BLaER1 (cell line): ENCODE measurements at regions not wholly inside any gene's neighbourhood (a gene's known extent, or its start where the extent isn't known, plus 50 kb on each side); places are given as distances from the start of the nearest gene placed in this dataset.

ENCODE experiments used
- H3K27ac ChIP-seq: shearing (Covaris generic); formaldehyde crosslinking; 2 replicates; pipeline ENCODE4 v1.8.1; 2022
- H3K27me3 ChIP-seq: shearing (Covaris generic); formaldehyde crosslinking; 2 replicates; pipeline ENCODE4 v1.8.1; 2022
- H3K36me3 ChIP-seq: shearing (Covaris generic); formaldehyde crosslinking; 2 replicates; pipeline ENCODE4 v1.8.1; 2022
- H3K4me1 ChIP-seq: shearing (Covaris generic); formaldehyde crosslinking; 2 replicates; pipeline ENCODE4 v1.8.1; 2022
- H3K4me2 ChIP-seq: shearing (Covaris generic); formaldehyde crosslinking; 2 replicates; pipeline ENCODE4 v1.8.1; 2022
- H3K4me3 ChIP-seq: shearing (Covaris generic); formaldehyde crosslinking; 2 replicates; pipeline ENCODE4 v1.8.1; 2022
- H3K9ac ChIP-seq: shearing (Covaris generic); formaldehyde crosslinking; 2 replicates; pipeline ENCODE4 v1.8.1; 2022
- H3K9me3 ChIP-seq: shearing (Covaris generic); formaldehyde crosslinking; 2 replicates; pipeline ENCODE4 v1.8.1; 2022
- H4K20me1 ChIP-seq: shearing (Covaris generic); formaldehyde crosslinking; 2 replicates; pipeline ENCODE4 v1.8.1; 2022
- Cebpa-rat ChIP-seq: shearing (Covaris generic); IDR thresholded peaks from 2 replicates; pipeline ENCODE4 v1.8.1; 2022

DNA sequence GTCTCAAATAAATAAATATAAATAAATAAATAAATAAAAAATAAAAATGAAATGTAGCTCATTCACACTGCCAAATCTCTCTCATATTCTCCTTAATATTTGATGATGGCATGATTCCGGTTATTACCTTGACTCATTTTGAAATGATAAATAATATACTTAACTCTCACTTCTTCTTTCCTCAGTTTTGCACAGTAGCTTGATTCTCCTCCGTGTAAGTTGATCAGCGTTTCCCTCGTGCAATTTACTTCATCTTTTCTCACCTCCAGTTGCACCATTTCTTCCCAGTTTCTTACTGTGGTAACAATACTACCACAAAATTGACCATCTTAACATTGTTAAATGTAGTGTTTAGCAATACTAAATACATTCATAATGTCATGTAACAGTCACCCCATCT is 111.6 kb downstream of the RIPK4 start:
- TF ChIP-seq Cebpa-rat: no peak
- Histone ChIP-seq H3K36me3 (no peaks in the 10 kb centered on the region), H3K4me1 (peaks cover 18% of the 10 kb centered on the region), H3K4me3 (no peak overlapping the region), H4K20me1 (no peaks in the 10 kb centered on the region), H3K9me3 (no peaks in the 10 kb centered on the region; the same call in 1 of the 2 replicates), H3K9ac (no peak overlapping the region), H3K4me2 (no peak overlapping the region), H3K27me3 (no peaks in the 10 kb centered on the region), H3K27ac (no peak overlapping the region)

- Histone ChIP-seq H3K4me2 (no peak overlapping the region), H3K9me3 (no peaks in the 10 kb centered on the region; the same call in 1 of the 2 replicates), H4K20me1 (no peaks in the 10 kb centered on the region), H3K36me3 (no peaks in the 10 kb centered on the region), H3K4me3 (no peak overlapping the region), H3K27me3 (no peaks in the 10 kb centered on the region), H3K27ac (no peak overlapping the region), H3K4me1 (peaks cover 14% of the 10 kb centered on the region), H3K9ac (no peak overlapping the region)
- TF ChIP-seq Cebpa-rat: no peak
These were observed 112.8 kb downstream of the RIPK4 start for GRCh38 chr21:41653954-41654491.

- H3K27ac ChIP-seq: no peak overlapping the region
- no peak overlapping the region for H3K4me2 ChIP-seq
- no peaks in the 10 kb centered on the region for H3K36me3 ChIP-seq
- no peak for TF ChIP-seq Cebpa-rat
- no peak overlapping the region for H3K9ac ChIP-seq
- no peaks in the 10 kb centered on the region; the same call in 1 of the 2 replicates for H3K9me3 ChIP-seq
- H4K20me1 ChIP-seq: no peaks in the 10 kb centered on the region
- no peaks in the 10 kb centered on the region for H3K27me3 ChIP-seq
- H3K4me3 ChIP-seq: no peak overlapping the region
- peaks cover 20% of the 10 kb centered on the region for H3K4me1 ChIP-seq
These were observed 113.5 kb downstream of the RIPK4 start for GRCh38 chr21:41653243-41653953.

- H3K4me3 ChIP-seq: no peak overlapping the region
- no peaks in the 10 kb centered on the region for H3K27me3 ChIP-seq
- peaks cover 23% of the 10 kb centered on the region for H3K4me1 ChIP-seq
- no peak overlapping the region for H3K27ac ChIP-seq
- no peaks in the 10 kb centered on the region for H3K36me3 ChIP-seq
- H3K4me2 ChIP-seq: peak overlapping the region; percentile 60
- no peak for TF ChIP-seq Cebpa-rat
- H4K20me1 ChIP-seq: no peaks in the 10 kb centered on the region
- no peak overlapping the region for H3K9ac ChIP-seq
- H3K9me3 ChIP-seq: no peaks in the 10 kb centered on the region; the same call in 1 of the 2 replicates
These were observed 115.0 kb downstream of the RIPK4 start for GRCh38 chr21:41651830-41652229.

- peak overlapping the region; percentile 60 for H3K4me2 ChIP-seq
- H3K36me3 ChIP-seq: no peaks in the 10 kb centered on the region
- no peaks in the 10 kb centered on the region for H3K27me3 ChIP-seq
- H3K9me3 ChIP-seq: no peaks in the 10 kb centered on the region; the same call in 1 of the 2 replicates
- TF ChIP-seq Cebpa-rat: no peak
- H3K4me1 ChIP-seq: peaks cover 23% of the 10 kb centered on the region
- H3K9ac ChIP-seq: no peak overlapping the region
- no peak overlapping the region for H3K4me3 ChIP-seq
- H4K20me1 ChIP-seq: no peaks in the 10 kb centered on the region
- H3K27ac ChIP-seq: no peak overlapping the region
These were observed 115.4 kb downstream of the RIPK4 start for GRCh38 chr21:41651406-41651805.

GRCh38 chr21:41650526-41651145 is 116.2 kb downstream of the RIPK4 start:
- H3K9me3 ChIP-seq: no peaks in the 10 kb centered on the region; the same call in 1 of the 2 replicates
- no peak for TF ChIP-seq Cebpa-rat
- no peak overlapping the region for H3K4me2 ChIP-seq
- H4K20me1 ChIP-seq: no peaks in the 10 kb centered on the region
- no peaks in the 10 kb centered on the region for H3K27me3 ChIP-seq
- H3K36me3 ChIP-seq: no peaks in the 10 kb centered on the region
- H3K27ac ChIP-seq: no peak overlapping the region
- no peak overlapping the region for H3K9ac ChIP-seq
- H3K4me1 ChIP-seq: peaks cover 23% of the 10 kb centered on the region
- H3K4me3 ChIP-seq: no peak overlapping the region

- peak overlapping the region; percentile 48 for H3K4me2 ChIP-seq
- no peaks in the 10 kb centered on the region for H3K36me3 ChIP-seq
- no peaks in the 10 kb centered on the region for H4K20me1 ChIP-seq
- no peak overlapping the region for H3K9ac ChIP-seq
- H3K9me3 ChIP-seq: no peaks in the 10 kb centered on the region
- H3K4me1 ChIP-seq: peaks cover 23% of the 10 kb centered on the region
- H3K4me3 ChIP-seq: no peak overlapping the region
- no peak overlapping the region for H3K27ac ChIP-seq
- TF ChIP-seq Cebpa-rat: no peak
- no peaks in the 10 kb centered on the region for H3K27me3 ChIP-seq
These were observed 118.2 kb downstream of the RIPK4 start for GRCh38 chr21:41648591-41649031.

DNA sequence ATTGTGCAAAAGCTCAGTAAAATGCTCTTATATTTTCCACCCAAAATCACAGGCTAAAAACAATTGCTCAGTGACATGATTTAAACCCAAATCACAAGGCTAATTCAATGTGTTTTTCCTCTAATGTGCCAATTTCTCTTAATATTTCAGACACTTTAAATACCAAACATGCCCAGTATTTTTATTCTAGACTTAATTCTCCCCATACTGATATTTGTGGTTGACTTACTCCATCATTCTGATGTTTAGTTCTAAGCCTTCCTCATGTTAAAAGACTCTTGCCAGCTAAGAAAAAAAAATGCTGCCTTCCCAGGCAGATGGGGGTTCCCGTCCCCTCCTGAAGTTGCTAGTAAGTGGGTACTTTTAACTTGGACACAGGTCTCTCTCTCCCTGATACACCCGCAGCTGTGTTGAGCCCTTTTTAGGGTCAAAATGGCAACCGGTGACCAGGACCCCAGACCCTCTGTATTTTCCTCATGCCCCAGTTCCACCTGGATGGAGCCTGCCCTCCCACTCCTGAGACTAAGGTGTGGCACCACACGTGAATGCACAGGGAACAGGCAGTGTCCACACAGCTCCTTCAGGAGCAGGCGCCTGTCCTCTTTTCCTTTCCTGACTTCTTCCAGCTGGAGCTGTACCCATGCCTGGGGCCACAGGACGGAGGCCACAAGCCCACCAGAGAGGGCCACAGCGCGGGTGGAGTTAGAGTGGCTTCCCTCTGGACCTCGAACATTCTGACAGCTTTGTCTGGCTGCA is 118.9 kb downstream of the RIPK4 start:
- no peak overlapping the region for H3K9ac ChIP-seq
- peak overlapping the region; percentile 48 for H3K4me2 ChIP-seq
- no peaks in the 10 kb centered on the region for H3K27me3 ChIP-seq
- H3K9me3 ChIP-seq: no peaks in the 10 kb centered on the region
- H3K4me1 ChIP-seq: peaks cover 23% of the 10 kb centered on the region
- no peaks in the 10 kb centered on the region for H4K20me1 ChIP-seq
- no peak for TF ChIP-seq Cebpa-rat
- H3K27ac ChIP-seq: no peak overlapping the region
- no peak overlapping the region for H3K4me3 ChIP-seq
- H3K36me3 ChIP-seq: no peaks in the 10 kb centered on the region

GRCh38 chr21:41643246-41643966 is 123.4 kb downstream of the RIPK4 start:
- Histone ChIP-seq H3K27ac (no peak overlapping the region), H3K9ac (no peak overlapping the region), H3K27me3 (no peaks in the 10 kb centered on the region), H3K36me3 (no peaks in the 10 kb centered on the region), H3K9me3 (no peaks in the 10 kb centered on the region), H3K4me1 (peaks cover 13% of the 10 kb centered on the region), H4K20me1 (no peaks in the 10 kb centered on the region), H3K4me2 (no peak overlapping the region), H3K4me3 (no peak overlapping the region)
- TF ChIP-seq Cebpa-rat: no peak
